ENCODE measurements at regions not wholly inside any gene's neighbourhood (a gene's known extent, or its start where the extent isn't known, plus 50 kb on each side); places are given as distances from the start of the nearest gene placed in this dataset.

DNA sequence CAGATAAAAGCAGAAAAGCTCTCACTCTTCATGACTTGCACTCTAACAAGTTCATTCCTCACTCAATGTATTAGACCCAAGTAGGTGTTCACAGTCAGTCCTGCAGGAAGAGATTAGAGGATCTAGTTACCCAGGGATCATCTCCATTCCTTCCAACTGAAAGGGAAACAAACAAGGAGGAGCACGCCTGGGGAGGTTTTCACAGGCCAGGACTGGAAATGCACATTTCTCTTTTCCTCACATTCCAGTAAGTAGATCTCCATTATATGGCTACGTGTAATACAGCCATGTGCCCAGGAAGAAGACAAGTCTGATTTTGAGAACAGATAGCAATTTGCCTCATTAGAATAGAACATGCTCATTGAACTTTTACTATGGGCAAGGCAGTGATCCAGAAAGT is 1132.2 kb upstream of the FAM98A start:
- H3K36me3 ChIP-seq (ENCODE audit: low read depth) = no peaks in the 10 kb centered on the region
- no peak for TF ChIP-seq EZH2 (IDR thresholded peaks at IDR 0.05; ENCODE audit: low read depth)
- TF ChIP-seq, protein P1, sequence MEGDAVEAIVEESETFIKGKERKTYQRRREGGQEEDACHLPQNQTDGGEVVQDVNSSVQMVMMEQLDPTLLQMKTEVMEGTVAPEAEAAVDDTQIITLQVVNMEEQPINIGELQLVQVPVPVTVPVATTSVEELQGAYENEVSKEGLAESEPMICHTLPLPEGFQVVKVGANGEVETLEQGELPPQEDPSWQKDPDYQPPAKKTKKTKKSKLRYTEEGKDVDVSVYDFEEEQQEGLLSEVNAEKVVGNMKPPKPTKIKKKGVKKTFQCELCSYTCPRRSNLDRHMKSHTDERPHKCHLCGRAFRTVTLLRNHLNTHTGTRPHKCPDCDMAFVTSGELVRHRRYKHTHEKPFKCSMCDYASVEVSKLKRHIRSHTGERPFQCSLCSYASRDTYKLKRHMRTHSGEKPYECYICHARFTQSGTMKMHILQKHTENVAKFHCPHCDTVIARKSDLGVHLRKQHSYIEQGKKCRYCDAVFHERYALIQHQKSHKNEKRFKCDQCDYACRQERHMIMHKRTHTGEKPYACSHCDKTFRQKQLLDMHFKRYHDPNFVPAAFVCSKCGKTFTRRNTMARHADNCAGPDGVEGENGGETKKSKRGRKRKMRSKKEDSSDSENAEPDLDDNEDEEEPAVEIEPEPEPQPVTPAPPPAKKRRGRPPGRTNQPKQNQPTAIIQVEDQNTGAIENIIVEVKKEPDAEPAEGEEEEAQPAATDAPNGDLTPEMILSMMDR (conservative IDR thresholded peaks at IDR 0.05) = no peak
- no peaks in the 10 kb centered on the region for H3F3A ChIP-seq (ENCODE audit: insufficient read depth, low read depth)
- H3K79me2 ChIP-seq (ENCODE audit: low read depth) = no peaks in the 10 kb centered on the region
- no peak overlapping the region for H3K27ac ChIP-seq
- POLR2A ChIA-PET (ENCODE audit: unreplicated experiment) = no interaction called here
- no peaks in the 10 kb centered on the region for H3K4me1 ChIP-seq (replicated peaks; ENCODE audit: insufficient read depth)
- no peak overlapping the region for H3K4me3 ChIP-seq
- H3K9me3 ChIP-seq (ENCODE audit: insufficient read depth, low read depth) = no peaks in the 10 kb centered on the region
- no peaks in the 10 kb centered on the region for H3K9me2 ChIP-seq (ENCODE audit: insufficient read depth)
- CTCF ChIA-PET = no interaction called here
- peaks cover 12% of the 10 kb centered on the region; the same call in 1 of the 2 replicates for H3K27me3 ChIP-seq (ENCODE audit: insufficient read depth, low read depth)
- H4K20me1 ChIP-seq (ENCODE audit: insufficient read depth) = no peaks in the 10 kb centered on the region
- no TSS peak for BruUV-seq (replicated peaks)
- no peak for DNase-seq
- H2AFZ ChIP-seq = no peak overlapping the region
- H3K4me2 ChIP-seq = no peak overlapping the region
- intact Hi-C loops (cut with micrococcal nuclease; ENCODE audit: unreplicated experiment) = no loop called here

DNA sequence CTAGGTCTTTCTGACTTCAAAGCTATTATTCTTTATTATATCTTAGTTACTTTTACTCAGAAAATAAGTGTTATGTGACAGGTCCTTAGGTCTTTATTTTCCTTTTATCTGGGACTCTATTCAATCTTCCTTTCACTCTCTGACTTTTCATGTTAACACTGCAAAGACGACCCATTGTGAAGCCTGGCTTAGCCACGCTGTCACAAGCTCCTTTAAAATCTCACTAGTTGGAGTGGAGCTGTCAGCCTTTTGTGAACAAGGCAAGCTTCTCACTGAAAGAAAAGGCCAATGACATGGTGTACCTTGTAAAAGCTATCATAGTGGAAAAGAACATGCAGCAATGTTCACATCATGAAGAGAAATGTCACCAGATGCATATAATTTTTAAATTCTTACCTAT is 1130.7 kb upstream of the FAM98A start:
- CTCF ChIA-PET = no interaction called here
- POLR2A ChIA-PET (ENCODE audit: unreplicated experiment) = no interaction called here

DNA sequence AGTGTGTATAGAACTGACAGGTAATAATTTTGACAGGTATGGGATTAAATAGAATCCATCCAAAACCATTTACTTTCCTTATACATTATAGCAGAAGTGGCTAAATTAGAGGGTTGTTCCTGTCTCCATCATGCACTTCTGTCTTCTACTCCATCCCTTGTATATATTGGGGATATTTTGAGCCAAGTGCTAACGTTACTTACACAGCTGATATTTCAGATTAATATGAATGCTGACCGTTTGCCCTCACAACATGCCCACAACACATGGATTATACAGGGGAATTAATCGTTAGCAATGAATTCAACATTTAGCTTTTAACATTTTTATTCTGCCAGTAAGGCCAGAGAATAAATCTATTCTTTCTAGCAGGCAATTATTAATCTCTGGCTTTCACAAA is 1125.0 kb upstream of the FAM98A start:
- Histone ChIP-seq H3K9me3 (ENCODE audit: insufficient read depth, low read depth) (no peaks in the 10 kb centered on the region), H4K20me1 (ENCODE audit: insufficient read depth) (no peaks in the 10 kb centered on the region), H3K36me3 (ENCODE audit: low read depth) (no peaks in the 10 kb centered on the region), H3K4me1 (replicated peaks; ENCODE audit: insufficient read depth) (no peaks in the 10 kb centered on the region), H3K27me3 (ENCODE audit: insufficient read depth, low read depth) (no peaks in the 10 kb centered on the region), H3K9me2 (ENCODE audit: insufficient read depth) (no peaks in the 10 kb centered on the region), H2AFZ (no peak overlapping the region), H3K4me3 (no peak overlapping the region), H3K79me2 (ENCODE audit: low read depth) (no peaks in the 10 kb centered on the region), H3F3A (ENCODE audit: insufficient read depth, low read depth) (no peaks in the 10 kb centered on the region), H3K4me2 (no peak overlapping the region), H3K27ac (no peak overlapping the region)
- TF ChIP-seq, protein P1 (conservative IDR thresholded peaks at IDR 0.05) = no peak
- TF ChIP-seq EZH2 (IDR thresholded peaks at IDR 0.05; ENCODE audit: low read depth) = no peak
- ChIA-PET CTCF (no interaction called here), POLR2A (ENCODE audit: unreplicated experiment) (no interaction called here)
- no peak for DNase-seq
- intact Hi-C loops (cut with micrococcal nuclease; ENCODE audit: unreplicated experiment) = no loop called here
- BruUV-seq (replicated peaks) = no TSS peak

More for the DNA sequence above, 1130.7 kb upstream of the FAM98A start:
- Histone ChIP-seq H3K36me3 (ENCODE audit: low read depth) (no peaks in the 10 kb centered on the region), H4K20me1 (ENCODE audit: insufficient read depth) (no peaks in the 10 kb centered on the region), H3K4me2 (no peak overlapping the region), H2AFZ (no peak overlapping the region), H3K9me2 (ENCODE audit: insufficient read depth) (no peaks in the 10 kb centered on the region), H3K27ac (no peak overlapping the region), H3F3A (ENCODE audit: insufficient read depth, low read depth) (no peaks in the 10 kb centered on the region), H3K4me1 (replicated peaks; ENCODE audit: insufficient read depth) (no peaks in the 10 kb centered on the region), H3K27me3 (ENCODE audit: insufficient read depth, low read depth) (peaks cover 12% of the 10 kb centered on the region; the same call in 1 of the 2 replicates), H3K79me2 (ENCODE audit: low read depth) (no peaks in the 10 kb centered on the region), H3K9me3 (ENCODE audit: insufficient read depth, low read depth) (no peaks in the 10 kb centered on the region), H3K4me3 (no peak overlapping the region)
- BruUV-seq (replicated peaks) = no TSS peak
- intact Hi-C loops (cut with micrococcal nuclease; ENCODE audit: unreplicated experiment) = no loop called here
- no peak for TF ChIP-seq EZH2 (IDR thresholded peaks at IDR 0.05; ENCODE audit: low read depth)
- TF ChIP-seq, protein P1 (conservative IDR thresholded peaks at IDR 0.05) = no peak
- DNase-seq = no peak

Measured in PC-9 (cell line).